NCI-H1694 treated with DMSO at 0.1 percent for 48 hours (cell line): ENCODE measurements at regions not wholly inside any gene's neighbourhood (a gene's known extent, or its start where the extent isn't known, plus 50 kb on each side); places are given as distances from the start of the nearest gene placed in this dataset.
A peak's percentile ranks its signal among the peaks of the same experiment; 100 is the strongest.

Source experiments
- DNase-seq: peaks from one replicate; lab custom pipeline; 2025; lab: John Stamatoyannopoulos, UW

DNA sequence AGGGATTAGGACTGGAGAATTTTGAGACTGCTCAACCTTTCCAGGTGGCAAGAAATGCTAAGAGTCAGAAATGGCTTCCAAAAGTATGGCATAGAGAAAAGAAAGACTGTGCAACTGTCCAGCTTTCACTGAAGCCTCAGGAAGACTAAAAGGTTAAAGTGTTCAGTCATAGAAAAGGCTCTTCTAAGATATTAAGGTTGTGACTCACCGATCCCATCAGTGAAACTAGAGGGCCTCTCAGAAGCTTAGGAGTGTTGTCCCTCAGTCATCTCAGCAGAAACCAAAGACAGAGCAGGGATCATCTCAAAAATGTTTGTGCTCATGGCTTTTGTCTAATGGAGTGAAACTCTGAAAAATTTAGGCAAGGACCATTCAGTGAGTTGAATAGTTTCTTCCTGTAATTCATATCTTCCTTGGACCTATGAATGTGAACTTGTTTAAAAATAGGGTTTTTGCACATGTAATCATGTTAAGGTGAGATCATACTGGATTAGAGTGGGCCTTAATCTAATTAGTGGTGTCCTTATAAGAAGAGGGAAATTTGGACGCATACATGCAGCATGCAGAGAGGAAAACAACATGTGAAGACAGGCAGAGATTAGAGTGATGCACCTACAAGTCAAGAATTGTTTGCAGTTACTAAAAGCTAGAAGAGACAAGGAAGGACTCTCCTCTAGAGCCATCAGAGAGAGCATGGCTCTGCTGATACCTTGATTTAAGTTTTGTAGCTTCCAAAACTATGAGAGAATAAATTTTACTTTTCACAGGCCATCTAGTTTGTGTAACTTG is 71.3 kb downstream of the RPE65 start:
- no peak for DNase-seq

DNA sequence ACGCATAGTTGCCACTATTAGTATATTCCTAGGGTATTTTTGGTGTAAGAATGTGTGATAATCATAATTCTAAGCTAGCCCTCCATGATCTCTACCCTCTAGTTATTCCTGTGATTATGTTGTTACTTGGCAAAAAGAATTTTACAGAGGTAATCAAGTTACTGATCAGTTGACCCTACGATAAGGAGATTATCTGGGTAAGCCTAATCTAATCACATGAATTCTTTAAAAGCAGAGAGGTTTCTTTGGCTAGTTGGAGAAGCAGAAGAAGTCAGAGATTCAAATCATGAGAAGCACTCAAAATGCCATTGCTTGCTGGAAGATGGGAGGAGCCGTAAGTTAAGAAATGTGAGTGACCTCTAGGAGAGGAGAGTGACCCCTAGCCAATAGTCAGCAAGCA is 72.7 kb downstream of the RPE65 start:
- no peak for DNase-seq

GRCh38 chr1:68376441-68376840 is 73.3 kb downstream of the RPE65 start:
- no peak for DNase-seq

DNA sequence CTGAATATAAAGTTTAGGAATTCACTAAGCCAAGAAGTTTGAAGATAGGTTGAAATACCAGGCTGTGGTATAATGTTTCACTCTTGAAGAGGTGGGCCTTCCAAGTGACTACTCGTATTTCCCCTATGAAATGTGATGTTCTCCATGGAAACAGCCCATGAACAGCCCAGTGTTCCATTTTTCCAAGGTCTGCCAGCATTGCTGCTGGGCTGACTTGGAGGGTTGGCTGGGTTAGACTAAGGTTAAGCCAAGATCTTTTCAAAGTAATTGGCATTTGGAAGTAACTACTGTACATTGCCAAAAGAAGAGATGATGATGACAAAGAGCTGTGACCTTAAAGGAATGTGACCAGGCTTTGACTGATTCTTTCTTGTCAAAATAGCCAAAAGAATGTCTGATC is 73.8 kb downstream of the RPE65 start:
- DNase-seq, result no peak

GRCh38 chr1:68373173-68373572 is 76.6 kb downstream of the RPE65 start:
- no peak for DNase-seq

GRCh38 chr1:68372487-68372886 is 77.3 kb downstream of the RPE65 start:
- DNase-seq, result no peak

- no peak for DNase-seq
Measured at GRCh38 chr1:68370101-68370915, 79.4 kb downstream of the RPE65 start.

DNA sequence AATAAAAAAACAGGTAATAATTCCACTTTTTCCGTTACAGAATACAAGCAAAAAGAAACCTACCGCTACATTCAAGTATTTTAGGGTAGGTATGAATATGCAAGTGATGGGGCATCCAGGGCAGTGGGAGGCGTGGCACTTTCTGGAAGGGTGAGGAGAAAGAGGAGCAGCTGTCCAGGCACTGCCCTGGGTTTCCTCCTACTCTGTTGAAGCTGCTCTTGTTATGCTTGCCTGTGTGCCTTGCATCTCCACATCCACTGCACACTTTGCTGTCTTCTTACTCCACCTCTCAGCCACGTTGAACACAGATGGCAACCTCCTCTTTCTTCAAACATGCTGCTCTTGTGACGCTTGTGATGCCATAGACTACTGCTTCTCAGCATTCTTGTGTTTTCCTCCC is 83.2 kb downstream of the RPE65 start:
- DNase-seq, result no peak

- no peak for DNase-seq
Measured at GRCh38 chr1:68365709-68366382, 83.9 kb downstream of the RPE65 start.

DNA sequence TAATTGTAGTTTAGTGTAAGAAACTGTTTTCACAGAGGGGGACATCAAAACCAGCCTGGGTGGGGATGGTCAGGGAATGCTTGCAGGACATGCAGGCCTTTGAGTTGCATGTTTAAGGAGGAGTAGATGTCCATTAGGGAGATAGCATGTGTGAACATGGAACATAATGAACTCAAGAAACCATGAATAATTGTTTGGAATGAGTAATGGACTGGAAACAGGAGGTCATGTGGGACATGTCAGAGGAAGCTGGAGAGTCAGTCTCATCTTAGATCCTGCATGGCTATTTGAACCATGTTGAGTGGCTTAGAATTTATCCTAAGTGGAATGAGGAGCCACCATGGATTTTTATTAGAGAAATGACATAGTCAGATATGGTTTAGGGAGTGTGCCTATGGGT is 86.4 kb downstream of the RPE65 start:
- no peak for DNase-seq

GRCh38 chr1:68361346-68361910 is 88.3 kb downstream of the RPE65 start:
- no peak for DNase-seq

- DNase-seq, result no peak
Measured at GRCh38 chr1:68359045-68359444, 90.7 kb downstream of the RPE65 start.

- no peak for DNase-seq
Measured at GRCh38 chr1:68358439-68358838, 91.3 kb downstream of the RPE65 start.

DNA sequence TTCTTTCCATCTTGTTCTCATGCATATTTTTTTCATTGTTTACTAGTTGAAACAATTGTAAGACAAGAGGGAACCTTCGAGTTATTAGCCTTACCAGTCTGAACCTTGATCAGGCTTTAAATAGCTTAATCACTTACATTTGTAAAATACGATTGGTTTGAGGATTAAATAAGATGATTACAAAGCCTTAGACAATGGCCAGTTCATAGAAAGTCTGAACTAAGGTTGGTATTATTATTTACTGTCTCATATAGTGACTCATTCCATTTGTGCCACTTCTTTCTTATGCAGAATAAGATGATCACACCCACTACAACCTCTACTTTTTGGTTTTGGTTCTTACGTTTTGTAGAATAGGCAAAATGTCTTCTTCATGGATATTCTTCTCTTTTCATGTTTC is 94.1 kb downstream of the RPE65 start:
- no peak for DNase-seq

DNA sequence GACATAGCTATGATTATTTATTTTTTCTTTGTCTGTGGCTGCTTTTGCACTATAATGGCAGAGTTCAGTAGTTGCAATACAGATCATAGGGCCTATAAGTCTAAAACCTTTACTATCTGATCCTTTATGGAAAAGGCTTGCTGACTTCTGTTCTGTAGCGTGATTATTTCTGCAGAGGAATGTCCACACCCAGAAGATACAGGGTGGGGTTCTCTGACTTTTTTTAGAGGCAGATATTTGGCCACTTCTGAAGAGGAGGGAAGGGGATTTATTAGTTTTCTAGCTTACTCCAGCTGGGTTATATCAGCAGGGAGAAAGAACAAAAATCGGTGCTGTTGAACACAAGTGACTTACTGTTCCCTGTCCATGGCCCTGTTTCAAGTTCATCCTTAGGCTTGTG is 97.6 kb downstream of the RPE65 start:
- no peak for DNase-seq

DNA sequence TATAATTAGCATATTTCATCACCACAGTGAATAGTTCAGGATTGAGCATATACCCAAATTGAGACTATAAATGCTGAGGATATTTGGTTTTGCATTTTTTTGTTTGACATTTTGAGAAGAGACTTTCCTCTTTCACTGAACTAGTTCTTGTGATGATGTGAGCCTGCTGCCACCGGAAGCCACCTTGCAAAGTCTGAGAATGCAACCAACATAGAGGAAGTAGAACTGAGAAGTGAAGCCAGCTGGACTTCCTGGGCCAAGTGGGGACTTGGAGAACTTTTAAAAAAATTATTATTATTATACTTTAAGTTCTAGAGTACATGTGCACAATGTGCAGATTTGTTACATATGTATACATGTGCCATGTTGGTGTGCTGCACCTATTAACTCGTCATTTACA is 102.3 kb downstream of the RPE65 start:
- no peak for DNase-seq

GRCh38 chr1:68346188-68346808 is 103.5 kb downstream of the RPE65 start:
- DNase-seq, result peak; percentile 42

DNA sequence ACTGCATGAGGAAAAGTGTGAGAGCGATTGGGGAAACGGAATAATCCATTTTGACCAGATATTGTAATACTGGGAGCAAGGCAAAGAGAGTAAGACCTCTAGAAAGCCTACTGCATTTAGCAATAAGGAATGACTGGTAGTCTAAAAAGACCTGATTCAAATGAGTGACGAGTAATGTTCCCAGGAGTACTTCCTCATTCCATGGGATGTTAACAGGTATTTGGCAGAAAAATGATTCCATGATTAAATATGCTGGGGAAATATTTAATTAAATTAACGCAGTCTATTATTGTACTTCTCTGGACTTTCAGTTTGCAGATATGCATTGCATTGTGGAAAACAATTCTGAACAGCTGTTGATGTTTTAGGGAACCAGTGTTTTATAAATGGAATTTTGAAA is 105.5 kb downstream of the RPE65 start:
- no peak for DNase-seq

- DNase-seq, result no peak
Measured at GRCh38 chr1:68340951-68341350, 108.6 kb upstream of the WLS start.

DNA sequence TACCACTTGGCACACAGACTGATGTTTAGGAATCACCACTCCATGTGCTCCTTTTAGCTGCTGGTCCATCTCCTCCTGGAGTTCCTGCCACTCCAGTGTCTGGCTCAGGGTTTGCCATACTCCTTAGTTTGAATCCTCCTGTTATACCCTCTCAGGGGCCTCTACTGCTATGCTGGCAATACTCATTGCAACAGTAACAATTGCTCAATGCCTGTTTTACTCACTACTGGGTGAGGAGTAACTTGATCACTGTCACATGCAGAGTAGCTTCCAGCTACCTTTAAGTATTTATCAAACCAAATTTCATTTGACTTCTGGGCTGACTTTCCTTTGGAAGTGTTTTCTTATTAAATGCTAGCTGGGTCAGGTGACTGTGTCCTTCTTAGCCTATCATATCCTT is 107.2 kb upstream of the WLS start:
- DNase-seq, result no peak

DNA sequence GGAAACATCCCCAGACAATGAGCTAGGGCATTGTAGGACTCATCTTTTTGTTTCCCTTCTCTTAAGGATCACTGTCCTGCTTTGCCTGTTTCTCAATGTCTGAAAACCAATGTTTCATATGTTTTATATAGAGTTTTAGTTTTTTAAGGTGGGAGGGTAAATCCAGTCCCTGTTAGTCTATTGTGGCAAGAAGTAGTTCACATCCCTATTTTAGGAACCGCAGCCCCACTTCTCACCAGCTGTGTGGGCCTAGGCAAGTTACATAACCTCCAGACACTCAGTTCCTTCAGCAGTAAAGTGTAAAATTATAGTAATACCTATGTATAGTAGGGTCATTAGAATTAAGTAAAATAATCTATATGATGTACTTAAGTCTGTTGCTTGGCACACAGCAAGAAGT is 105.8 kb upstream of the WLS start:
- DNase-seq, result no peak

DNA sequence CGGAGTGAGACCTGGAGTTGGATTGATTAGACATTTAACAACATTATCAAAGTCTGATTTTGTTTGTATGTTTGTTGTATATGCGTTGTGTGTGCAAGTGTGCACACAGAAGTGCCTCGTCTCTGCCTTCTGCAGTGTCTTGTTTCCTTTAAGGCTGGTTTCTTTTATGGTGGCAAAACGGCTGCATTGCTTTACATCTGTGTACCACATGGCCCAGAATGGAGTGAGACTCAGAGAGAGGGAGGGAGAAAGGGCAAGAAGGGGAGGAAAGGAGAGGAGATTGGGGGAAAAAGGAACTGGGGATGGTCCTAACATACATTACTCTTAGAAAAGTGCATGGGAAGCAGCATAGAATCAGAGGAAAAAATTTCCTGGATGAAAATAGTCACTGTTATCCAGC is 99.7 kb upstream of the WLS start:
- DNase-seq, result no peak
